CD4-positive, alpha-beta T cell treated with Interleukin-15 for 1 hour (primary cell): ENCODE measurements at regions not wholly inside any gene's neighbourhood (a gene's known extent, or its start where the extent isn't known, plus 50 kb on each side); places are given as distances from the start of the nearest gene placed in this dataset.

Experiments used
- DNase-seq: peaks from one replicate; pipeline ENCODE4 v3.0.0-alpha.2; 2020

DNA sequence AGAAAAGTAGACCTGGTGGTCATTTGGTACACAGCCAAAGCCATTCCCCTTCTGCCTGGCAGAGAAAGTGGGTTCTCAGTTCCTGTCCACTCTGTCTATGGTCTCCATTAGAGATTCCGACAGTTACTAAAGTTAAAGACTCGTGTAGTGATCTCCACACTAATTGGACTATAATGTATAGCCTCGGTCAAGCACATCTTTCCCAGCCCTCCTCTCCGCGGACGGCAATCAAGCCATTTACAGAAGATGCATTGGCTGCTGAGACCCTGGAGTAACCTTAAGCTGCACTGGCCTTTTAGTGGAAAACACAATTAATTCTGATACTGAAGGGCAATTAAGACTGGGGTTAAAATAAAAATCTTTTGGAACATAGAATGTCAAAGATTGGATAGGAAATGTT is 865.3 kb downstream of the MCTP2 start:
- DNase-seq = no peak

DNA sequence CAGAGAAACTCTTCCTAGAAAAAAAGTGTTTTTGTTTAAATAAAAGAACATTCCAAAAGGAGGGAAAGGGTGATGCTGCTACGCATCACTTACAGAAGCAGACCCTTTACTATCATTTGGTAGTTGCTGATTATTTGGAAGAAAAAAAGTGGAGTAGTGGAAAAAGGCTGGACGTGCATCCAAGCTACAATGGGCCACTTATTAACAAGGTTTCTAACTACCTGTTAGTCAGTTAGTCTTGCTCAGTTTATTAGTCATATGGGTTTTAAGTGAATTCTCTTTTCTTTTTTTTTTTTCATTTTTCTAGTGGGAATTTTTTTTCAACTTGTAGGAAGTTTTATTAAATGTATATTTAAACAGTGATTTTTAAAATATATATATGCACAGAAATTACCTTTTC is 866.0 kb downstream of the MCTP2 start:
- DNase-seq = no peak

DNA sequence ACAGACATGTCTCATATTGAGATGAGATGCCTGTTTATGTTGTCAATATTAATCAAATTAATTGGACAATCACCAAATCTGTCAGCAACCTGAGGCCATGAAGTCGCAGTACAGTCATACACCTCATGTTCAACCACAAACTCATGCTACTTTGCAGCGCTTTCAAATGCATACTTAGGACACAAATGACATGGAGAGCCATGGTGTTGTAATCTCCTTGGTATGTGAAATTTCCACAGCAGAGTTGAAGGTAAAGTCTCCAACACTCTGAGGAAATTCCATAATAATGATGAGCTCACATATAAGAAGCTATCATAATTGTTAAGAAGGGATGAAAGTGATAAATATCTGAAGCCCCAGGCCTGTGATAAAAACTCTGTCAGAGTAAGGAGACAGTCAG is 873.9 kb downstream of the MCTP2 start:
- no peak for DNase-seq

DNA sequence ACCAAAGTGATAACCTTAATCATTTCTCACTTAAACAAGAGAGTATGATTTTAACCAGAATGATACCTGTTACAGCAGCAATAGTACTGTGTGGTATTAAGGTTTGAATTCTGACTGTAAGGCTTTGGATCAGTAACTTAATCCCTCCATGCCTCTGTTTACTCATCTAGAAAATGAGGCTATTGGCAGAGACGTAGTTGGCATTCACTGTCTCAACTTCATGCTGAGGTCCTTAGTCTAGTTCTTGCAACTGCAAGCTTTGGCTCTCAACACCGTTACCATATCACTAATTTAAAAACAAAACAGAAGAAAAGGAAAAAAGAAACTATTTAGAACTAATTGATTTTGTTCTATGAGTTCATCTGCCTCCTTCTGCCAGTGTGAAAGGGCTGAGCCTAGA is 875.4 kb downstream of the MCTP2 start:
- no peak for DNase-seq

DNA sequence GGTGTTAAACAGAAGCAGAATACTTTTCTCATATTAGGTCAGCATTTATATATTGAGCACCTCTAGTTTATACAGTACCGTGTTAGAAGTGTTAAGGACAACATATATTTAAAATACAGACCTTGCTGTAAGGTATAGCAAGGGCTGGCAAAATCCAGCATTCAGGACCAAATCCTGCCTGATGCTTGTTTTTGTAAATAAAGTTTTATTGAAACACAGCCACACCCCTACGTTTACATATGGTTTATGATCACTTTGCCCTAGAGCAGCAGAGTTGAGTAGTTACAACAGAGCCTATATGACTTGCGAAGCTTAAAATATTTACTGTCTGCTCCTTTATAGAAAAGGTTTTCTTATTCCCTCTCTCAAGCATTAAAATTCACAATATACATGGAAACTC is 877.3 kb downstream of the MCTP2 start:
- no peak for DNase-seq

DNA sequence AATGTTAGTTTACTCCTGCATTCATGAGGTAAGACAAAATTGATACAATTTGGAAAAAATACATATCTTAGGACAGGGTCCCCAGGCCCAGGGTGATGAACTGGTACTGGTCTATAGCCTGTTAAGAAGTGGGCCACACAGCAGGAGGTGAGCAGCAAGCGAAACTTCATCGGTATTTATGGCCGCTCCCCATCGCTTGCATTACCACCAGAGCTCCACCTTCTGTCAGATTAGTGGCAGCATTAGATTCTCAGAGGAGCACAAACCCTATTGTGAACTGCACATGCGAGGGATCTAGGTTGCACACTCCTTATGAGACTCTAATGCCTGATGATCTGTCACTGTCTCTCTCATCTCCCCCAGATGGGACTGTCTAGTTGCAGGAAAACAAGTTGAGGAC is 880.6 kb downstream of the MCTP2 start:
- DNase-seq = no peak

DNA sequence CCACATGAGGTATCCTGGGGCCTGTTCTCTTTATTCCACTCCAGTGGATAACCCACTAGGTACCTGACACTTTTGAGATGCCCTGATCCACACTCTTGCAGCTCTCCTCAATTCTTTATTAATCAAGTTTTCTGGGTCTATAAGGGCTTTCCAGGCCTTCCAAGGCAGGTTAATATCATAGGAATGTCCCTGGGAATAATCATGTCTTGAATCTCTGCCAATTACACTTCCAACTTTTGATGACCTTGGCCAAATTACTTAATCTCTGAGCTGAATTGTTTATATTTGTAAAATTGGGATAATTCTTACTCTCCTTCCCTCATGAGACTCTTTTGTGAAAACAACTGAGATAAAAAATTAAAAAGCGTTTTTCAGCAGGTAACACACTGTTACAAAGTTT is 881.7 kb downstream of the MCTP2 start:
- no peak for DNase-seq

DNA sequence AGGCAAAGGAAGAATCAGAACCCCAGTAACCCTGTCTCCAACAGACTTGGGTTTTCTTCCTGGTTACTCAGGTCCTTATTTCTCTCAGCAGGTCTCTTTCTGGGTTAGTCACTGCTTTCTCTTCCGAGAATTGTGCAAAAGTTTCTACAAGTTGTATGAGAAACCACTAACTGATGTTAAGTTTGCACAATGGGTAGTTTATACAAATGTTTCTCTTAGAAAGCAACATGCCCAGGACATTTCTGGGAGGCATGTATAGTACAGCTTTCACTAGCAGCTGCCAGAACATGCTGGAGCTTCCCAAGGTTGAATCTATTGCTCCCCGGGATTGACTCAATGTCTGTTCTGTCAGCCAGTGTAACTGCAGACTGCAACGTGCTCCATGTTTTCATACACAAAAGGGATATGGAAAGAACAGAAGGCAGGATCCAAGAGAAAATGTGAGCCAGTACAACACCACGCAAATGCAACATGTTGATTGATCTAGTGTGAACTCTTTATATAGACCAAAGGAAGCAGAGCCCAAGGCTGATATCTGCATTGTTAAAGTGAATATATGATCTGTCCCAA is 887.8 kb downstream of the MCTP2 start:
- DNase-seq = no peak

DNA sequence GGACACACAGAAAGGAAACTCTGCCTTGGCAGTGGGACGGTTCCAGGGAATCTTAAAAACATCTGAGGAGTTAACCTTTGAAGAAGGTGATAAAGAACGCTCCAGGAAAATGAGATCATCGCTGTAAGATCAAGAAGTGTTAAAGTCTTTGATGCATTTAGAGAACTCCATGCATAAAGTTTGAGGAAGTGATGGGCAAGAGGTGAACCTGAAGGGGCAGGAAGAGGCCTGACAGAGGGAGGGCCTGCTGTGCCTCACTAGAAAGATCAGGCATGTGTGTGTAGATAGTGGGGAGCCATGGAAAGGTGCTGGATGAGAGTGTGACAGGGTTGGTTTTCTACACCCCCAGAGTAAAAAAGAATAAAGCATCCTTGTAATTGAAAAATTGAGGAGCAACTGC is 889.2 kb downstream of the MCTP2 start:
- no peak for DNase-seq

DNA sequence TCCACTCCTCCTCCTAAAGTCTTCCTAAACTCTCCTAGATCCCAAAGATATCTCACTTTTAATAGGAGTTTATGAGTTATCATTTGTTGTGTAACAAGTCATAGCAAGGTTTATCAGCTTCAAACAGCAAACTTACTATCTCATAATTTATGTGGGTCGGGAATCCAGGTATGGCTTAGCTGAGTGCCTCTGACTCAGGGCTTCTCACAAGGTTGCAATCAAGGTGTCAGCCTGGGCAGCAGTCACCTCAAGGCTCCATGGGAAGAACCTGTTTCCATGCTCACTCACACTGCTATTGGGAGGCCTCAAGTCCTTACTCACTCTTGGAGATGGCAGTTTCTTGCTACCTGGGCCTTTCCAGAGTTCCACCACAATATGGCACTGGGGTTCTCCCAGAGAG is 889.8 kb downstream of the MCTP2 start:
- DNase-seq = no peak

DNA sequence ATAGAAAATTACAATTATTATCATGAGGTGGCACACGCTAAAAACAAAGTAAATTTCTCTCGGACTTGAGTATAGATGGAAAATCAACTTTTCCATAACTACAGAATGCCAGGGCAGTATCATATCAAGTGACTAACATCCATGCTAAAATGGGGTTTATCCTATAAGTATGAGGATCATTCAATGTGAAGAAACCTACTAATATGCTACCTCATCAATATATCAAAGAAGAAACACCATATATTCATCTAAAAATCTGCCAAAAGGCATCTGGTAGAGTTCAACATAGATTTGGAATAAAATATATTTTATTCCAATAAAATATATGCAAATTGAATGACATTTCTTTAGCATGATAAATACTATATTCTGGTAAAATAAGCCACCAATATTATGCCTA is 894.4 kb downstream of the MCTP2 start:
- no peak for DNase-seq

DNA sequence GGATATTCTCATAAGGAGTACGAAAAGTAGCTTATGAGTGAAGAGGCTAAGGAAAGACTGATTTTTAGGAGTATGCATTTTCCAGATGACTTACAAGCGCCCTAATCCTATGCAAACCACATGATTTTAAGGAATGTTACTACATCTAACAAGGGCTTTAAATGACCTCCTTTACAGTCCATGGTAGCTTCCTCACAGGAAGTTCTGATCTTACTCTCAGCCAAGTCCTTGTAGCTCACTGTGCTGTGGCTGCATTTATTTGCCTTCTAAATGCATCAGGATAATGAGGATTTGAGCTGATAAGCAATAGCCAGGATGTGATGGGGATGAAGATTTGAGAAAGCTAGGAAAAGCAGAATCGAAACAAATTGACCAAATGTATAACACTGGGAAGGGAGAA is 896.0 kb downstream of the MCTP2 start:
- no peak for DNase-seq

DNA sequence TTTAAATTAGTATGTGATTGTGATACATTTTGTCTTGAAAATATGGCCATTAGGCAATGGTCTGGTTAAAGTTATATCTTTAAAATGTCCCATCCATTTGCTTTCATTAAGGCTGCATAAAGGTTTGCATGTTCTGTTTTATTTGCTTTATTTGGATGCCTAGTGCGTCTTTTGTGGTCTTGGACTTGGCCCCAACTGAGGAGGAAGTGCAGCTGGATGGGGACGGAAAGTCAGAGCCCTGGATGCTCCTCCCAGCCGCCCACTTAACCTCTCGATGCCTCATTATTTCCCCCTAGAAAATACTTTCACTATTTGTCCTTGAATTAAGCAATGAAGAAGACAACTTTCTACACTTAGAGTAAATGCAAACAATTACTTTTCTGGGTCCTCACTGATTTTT is 898.2 kb downstream of the MCTP2 start:
- DNase-seq = no peak

DNA sequence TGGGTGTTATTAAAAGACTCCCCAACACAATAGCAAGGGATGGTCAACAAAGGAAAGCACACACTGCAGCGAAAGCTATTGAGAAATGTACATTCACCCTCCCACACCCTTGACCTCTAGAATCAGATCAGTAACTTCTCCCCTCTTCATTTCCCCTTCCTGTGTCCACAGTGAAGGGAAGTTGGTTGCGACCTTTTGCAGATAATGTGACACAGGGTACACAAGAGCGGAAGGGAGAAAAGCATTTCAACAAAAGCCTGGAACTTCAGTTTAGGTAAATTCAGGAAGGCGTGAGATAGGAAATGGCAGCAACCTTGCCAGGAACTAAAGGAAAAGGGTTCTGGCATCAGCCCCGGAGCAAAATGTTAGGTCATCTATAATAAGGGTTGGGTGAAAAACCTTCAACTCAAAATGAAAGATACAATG is 899.8 kb downstream of the MCTP2 start:
- DNase-seq = no peak

DNA sequence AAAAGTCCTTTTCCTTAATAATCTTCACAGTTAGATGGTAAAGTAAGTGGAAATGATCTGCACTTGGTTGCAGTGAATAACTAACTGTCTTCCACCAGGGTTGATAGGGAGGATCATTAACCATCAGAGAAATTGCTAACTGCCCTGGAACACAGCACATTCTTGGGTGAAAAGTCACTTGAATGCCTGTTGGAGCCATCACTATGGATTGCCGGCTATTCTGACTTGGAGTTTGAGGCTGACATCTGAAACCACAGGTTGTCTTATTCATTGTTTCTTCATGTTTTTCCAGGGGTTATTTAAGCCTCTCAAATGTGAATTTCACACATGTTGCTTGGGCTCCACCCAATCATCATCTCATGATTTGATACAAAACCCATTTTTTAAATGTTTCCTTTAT is 901.4 kb downstream of the MCTP2 start:
- DNase-seq = no peak

DNA sequence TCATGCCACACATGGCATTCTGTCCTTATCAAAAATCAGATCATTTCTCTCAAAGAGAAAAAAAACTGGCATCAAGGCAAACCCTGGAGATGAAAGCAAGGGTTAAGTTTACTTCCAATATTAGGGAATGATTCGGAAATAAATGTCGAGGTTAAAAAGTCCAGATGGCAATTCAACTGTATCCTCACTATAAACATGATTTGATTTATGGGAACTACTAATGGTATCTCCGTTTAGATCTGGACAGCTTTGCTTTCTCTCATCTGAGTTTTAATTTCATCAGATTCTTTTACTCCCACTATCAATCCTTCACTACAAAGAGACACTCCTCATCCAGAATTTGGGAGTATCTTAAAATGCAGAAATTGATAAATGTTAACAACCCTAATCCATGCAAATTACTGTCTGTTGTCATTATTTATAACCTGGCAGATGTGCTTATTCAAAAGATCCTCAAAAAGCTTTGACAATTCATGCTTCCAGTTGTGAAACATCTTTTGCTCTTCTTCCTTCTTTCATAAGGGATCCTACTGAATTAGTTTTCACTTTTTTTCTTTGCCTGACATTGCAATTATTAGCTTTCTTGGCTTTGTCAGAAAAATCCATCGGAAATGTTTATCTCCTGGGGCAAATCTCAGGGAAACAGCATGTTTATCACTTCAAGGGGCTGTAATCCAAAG is 903.2 kb downstream of the MCTP2 start:
- DNase-seq = no peak

DNA sequence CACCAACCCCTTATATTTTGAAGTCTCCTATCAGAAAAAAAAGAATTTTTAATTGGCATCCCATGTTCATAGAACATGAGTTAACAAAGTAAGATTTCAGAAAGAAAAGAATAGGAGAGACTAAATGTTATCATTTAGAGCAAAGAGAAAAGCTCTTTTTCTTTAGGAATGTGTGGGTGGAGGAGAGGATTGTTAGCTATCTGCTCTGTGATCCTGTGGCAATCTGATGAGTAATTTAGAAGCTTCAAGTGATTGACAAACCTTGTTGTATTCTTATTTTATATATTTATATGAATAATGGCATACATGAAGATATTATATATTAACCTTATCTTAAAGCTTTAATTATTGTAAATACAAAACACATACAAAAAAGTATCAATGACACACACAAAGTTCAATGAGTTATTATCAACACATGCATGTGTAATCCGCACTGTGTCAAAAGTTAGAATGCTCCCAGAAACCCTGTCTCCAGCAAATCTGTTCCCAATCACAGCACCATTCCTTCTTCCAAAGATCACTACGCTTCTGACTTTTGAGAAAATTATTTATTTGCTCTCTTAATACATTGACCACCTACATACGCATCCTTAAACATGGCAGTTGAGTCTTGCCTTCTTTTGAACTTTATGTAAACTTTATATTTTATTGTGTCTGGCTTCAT is 907.4 kb downstream of the MCTP2 start:
- no peak for DNase-seq

DNA sequence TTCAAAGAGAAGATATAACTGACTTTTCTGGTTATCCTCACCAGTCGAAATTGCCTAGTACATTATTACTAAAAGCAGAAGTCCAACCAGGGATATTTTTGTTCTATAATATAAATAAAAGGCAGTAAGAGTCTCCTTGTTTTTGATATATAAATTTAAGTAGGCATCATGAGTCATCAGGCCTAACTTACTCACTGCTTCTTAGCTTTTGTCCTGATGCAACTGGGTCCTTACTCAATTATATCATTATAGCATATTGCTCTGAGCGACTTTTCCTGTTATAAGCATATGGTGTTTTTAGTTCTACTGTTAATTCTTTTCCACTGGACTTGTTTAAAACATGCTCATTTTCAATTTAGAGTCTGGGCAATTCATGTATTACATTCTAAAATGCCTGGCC is 910.1 kb downstream of the MCTP2 start:
- no peak for DNase-seq

DNA sequence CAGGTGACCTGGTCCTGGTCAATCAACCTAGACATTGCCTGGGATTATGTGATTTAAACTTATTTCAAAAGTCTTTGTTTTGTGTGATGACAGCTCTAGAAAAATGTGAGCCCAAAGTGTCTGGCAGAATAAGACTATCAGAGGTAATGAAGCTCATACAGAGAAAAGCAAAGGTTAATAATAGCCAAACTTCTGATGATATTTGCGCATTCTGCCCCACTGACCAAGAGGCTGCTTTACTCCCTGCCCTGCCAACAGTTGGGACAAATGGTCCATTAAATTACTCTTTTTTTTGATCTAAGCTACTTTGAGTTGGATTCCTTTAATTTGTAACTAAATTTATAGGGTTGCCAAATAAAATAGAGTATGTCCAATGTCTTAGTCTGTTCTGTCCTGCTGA is 911.2 kb downstream of the MCTP2 start:
- no peak for DNase-seq

DNA sequence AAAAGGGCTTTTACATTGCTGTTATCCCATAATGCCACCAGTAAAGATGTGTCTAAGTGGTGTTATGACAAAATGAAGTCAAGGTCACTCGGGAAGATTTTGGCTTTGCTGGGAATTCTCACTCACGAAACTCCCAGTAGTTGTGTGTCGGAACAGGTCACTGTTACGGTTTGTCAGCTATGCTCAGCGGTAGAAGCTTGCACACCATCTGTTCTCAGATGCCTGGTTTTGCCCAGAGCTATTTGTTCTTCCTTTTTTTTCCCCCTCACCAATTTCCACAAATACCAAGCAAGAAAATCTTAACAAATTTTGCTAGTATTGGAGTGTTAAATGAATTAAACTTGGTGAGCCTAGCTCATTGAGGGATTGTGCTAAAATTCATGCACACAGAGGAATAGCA is 915.1 kb downstream of the MCTP2 start:
- no peak for DNase-seq

DNA sequence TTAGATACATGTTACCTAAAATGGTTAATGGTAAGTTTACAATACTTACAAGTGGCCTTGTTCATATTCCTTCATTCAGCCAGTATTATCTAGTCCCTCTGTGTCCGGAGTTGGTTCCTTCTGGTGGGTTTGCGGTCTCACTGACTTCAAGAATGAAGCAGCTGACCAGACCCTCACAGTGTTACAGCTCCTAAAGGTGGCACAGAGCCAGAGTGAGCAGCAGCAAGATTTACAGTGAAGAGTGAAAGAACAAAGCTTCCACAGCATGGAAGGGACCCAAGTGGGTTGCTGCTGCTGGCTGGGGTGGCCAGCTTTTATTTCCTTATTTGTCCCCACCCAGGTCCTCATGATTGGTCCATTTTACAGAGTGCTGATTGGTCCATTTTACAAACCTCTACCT is 916.8 kb downstream of the MCTP2 start:
- DNase-seq = no peak

DNA sequence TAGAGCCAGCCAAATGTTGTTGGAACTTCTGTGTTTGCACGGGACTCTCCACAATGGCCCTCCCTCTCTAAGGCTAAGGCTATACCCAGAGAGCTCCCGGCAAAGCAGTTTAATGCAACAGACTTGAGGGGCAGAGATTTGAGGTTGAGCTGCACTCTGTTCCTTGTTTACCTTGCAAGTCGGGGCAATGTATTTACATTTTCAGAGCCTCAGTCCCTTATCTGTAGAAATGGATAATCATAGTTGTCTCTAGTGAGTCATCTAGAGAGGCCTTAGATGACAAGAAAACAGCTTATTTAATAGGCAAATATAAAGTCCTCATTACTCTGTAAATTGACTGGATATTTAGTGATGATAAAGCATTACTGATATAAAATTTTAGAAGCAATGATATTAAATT is 917.7 kb downstream of the MCTP2 start:
- DNase-seq = no peak

DNA sequence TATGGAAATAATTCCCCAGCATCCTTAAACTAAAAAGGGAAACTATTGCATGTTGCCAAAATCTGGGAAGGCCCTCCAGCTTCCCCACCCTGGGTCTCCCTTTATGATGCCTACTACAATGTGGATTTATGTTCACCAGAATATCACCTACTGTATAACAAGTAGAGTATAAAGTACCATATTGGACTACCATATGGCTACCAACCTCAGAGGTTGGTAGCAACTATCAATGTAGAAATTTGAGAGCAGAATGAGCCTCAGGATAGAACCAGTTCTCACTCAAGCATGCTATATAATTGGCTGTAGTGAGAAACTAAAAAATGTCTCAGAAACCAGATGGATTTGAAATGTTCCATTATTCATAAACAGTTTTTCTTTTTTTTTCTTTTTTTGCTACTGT is 918.4 kb downstream of the MCTP2 start:
- DNase-seq = no peak

DNA sequence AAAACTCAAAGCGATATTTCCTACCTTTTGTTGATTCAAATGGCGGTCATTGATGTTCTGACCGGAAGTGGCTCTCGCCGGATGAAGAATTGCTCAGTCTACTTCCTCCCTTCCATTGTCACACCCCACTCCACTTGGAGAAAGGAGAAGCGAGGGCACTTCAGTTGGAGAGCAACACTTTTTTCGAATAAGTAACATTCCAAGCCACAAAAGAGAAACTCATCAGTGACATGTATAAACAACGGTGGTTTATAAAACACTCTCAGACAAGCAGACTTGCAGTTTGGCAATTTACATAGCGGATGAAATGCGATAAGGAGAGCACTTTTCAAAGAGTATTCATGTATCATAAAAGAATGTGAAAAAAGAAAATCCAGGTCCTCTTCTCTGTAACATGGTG is 919.1 kb downstream of the MCTP2 start:
- no peak for DNase-seq

DNA sequence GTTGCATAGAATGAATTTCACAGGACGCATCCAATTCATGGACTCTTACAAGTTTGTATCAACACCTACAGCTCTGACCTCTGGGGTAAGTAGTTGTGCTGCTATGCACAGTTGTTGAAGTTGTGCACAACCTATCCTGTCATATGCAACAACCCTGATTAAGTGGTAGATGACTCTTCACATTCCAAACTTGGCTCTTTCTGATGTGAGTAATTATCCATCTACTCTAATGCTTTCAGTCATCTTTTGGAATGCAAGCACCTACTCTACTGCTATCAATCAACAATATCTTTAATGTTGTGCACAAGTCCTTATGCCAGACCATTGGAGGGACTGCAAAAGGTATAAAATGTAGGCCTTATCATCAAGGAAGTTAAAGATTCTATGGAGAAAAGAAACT is 921.4 kb downstream of the MCTP2 start:
- DNase-seq = no peak
